ENCODE measurements at regions not wholly inside any gene's neighbourhood (a gene's known extent, or its start where the extent isn't known, plus 50 kb on each side); places are given as distances from the start of the nearest gene placed in this dataset.

DNA sequence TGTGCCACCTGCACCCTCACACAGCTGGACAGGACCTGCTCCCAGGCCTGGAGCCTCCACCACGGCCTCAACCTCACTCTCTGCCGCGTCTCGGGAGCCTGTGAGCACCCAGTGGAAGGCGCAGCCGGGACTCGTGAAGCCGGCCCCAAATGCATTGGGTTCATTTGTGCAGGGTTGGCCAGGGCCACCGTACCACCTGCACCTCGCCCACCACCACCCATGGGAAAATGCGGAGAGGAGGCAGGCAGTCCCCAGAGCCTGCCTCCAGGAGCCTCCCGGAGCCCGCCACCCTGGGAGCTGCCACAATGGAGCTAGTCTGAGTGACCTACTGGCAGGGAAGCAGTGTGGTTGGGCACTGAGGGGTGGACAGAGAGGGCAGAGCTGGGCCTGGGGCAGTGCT is 62.5 kb upstream of the HRH1 start:
- H3K9ac ChIP-seq (ENCODE audit: low read length in 3 of 3), result no peak overlapping the region
- DNase-seq, result no peak
- intact Hi-C loops (cut with DNase I), result no loop called here
- H3K4me1 ChIP-seq (ENCODE audit: control insufficient read depth in 2 of 3, insufficient read depth in 2 of 3, low read depth in 1 of 3, low read length in 3 of 3), result no peaks in the 10 kb centered on the region
- TF ChIP-seq, protein P1, sequence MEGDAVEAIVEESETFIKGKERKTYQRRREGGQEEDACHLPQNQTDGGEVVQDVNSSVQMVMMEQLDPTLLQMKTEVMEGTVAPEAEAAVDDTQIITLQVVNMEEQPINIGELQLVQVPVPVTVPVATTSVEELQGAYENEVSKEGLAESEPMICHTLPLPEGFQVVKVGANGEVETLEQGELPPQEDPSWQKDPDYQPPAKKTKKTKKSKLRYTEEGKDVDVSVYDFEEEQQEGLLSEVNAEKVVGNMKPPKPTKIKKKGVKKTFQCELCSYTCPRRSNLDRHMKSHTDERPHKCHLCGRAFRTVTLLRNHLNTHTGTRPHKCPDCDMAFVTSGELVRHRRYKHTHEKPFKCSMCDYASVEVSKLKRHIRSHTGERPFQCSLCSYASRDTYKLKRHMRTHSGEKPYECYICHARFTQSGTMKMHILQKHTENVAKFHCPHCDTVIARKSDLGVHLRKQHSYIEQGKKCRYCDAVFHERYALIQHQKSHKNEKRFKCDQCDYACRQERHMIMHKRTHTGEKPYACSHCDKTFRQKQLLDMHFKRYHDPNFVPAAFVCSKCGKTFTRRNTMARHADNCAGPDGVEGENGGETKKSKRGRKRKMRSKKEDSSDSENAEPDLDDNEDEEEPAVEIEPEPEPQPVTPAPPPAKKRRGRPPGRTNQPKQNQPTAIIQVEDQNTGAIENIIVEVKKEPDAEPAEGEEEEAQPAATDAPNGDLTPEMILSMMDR (IDR thresholded peaks at IDR 0.05; ENCODE audit: borderline replicate concordance, extremely low read depth, insufficient read depth), result no peak
- H3K4me3 ChIP-seq (ENCODE audit: low read length in 3 of 3), result no peak overlapping the region
- peaks cover 2% of the 10 kb centered on the region for H3K27me3 ChIP-seq (ENCODE audit: control insufficient read depth, insufficient read depth, low read length)
- H3K27ac ChIP-seq (ENCODE audit: low read depth in 2 of 2, low read length in 2 of 2), result no peak overlapping the region
- no peaks in the 10 kb centered on the region for H3K36me3 ChIP-seq (ENCODE audit: control insufficient read depth in 2 of 3, insufficient read depth in 3 of 3, low read length in 3 of 3)
- no peak for FAIRE-seq
- H3K9me3 ChIP-seq (ENCODE audit: control insufficient read depth in 2 of 3, insufficient read depth in 1 of 3, low read length in 3 of 3), result no peaks in the 10 kb centered on the region

DNA sequence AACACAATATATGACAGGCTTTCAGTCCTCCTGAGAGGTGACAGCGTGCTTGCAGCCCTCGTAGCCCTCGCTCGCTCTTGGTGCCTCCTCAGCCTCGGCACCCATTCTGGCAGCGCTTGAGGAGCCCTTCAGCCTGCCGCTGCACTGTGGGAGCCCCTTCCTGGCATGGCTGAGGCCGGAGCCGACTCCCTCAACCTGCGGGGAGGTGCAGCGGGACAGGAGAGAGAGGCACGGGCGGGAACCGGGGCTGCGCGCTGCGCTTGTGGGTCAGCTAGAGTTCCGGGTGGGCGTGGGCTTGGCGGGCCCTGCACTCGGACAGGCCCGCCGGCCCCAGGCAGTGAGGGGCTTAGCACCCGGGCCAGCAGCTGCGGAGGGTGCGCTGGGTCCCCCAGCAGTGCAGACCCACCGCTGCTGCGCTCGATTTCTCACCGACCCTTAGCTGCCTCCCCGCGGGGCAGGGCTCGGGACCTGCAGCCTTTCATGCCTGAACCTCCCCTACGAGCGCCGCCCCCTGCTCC is 60.4 kb upstream of the HRH1 start:
- TF ChIP-seq, protein P1 (IDR thresholded peaks at IDR 0.05; ENCODE audit: borderline replicate concordance, extremely low read depth, insufficient read depth), result no peak
- intact Hi-C loops (cut with DNase I), result no loop called here
- Histone ChIP-seq H3K27me3 (ENCODE audit: control insufficient read depth, insufficient read depth, low read length) (peaks cover 2% of the 10 kb centered on the region), H3K4me3 (ENCODE audit: low read length in 3 of 3) (no peak overlapping the region), H3K9me3 (ENCODE audit: control insufficient read depth in 2 of 3, insufficient read depth in 1 of 3, low read length in 3 of 3) (no peaks in the 10 kb centered on the region), H3K27ac (ENCODE audit: low read depth in 2 of 2, low read length in 2 of 2) (no peak overlapping the region), H3K9ac (ENCODE audit: low read length in 3 of 3) (no peak overlapping the region), H3K4me1 (ENCODE audit: control insufficient read depth in 2 of 3, insufficient read depth in 2 of 3, low read depth in 1 of 3, low read length in 3 of 3) (no peaks in the 10 kb centered on the region), H3K36me3 (ENCODE audit: control insufficient read depth in 2 of 3, insufficient read depth in 3 of 3, low read length in 3 of 3) (no peaks in the 10 kb centered on the region)
- DNase-seq (no peak), FAIRE-seq (no peak)

DNA sequence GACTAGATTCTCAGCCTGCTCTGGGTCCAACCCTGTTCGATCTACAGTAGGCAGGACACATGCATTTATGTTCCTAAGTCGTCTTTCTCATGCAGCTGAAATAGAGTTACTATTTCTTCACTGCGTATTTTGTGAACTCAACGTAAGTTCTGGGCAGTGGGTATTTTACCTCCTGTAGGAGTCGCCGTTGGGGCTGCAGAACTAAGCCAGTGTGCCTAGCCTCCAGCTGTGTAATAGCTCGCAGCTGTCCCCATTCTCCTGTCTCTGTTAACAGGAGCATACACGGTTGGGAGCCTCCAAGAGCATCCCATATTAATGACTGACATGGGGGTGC is 58.4 kb upstream of the HRH1 start:
- H3K36me3 ChIP-seq (ENCODE audit: control insufficient read depth in 2 of 3, insufficient read depth in 3 of 3, low read length in 3 of 3), result no peaks in the 10 kb centered on the region
- H3K9me3 ChIP-seq (ENCODE audit: control insufficient read depth in 2 of 3, insufficient read depth in 1 of 3, low read length in 3 of 3), result no peaks in the 10 kb centered on the region
- FAIRE-seq (no peak), DNase-seq (no peak)
- TF ChIP-seq, protein P1 (IDR thresholded peaks at IDR 0.05; ENCODE audit: borderline replicate concordance, extremely low read depth, insufficient read depth), result no peak
- peaks cover 2% of the 10 kb centered on the region for H3K27me3 ChIP-seq (ENCODE audit: control insufficient read depth, insufficient read depth, low read length)
- no peak overlapping the region for H3K9ac ChIP-seq (ENCODE audit: low read length in 3 of 3)
- no peak overlapping the region for H3K4me3 ChIP-seq (ENCODE audit: low read length in 3 of 3)
- no peaks in the 10 kb centered on the region for H3K4me1 ChIP-seq (ENCODE audit: control insufficient read depth in 2 of 3, insufficient read depth in 2 of 3, low read depth in 1 of 3, low read length in 3 of 3)
- intact Hi-C loops (cut with DNase I), result no loop called here
- no peak overlapping the region for H3K27ac ChIP-seq (ENCODE audit: low read depth in 2 of 2, low read length in 2 of 2)

All from kidney (tissue), 13 donors.